ENCODE measurements at regions not wholly inside any gene's neighbourhood (a gene's known extent, or its start where the extent isn't known, plus 50 kb on each side); places are given as distances from the start of the nearest gene placed in this dataset.
A peak's percentile ranks its signal among the peaks of the same experiment; 100 is the strongest.

DNA sequence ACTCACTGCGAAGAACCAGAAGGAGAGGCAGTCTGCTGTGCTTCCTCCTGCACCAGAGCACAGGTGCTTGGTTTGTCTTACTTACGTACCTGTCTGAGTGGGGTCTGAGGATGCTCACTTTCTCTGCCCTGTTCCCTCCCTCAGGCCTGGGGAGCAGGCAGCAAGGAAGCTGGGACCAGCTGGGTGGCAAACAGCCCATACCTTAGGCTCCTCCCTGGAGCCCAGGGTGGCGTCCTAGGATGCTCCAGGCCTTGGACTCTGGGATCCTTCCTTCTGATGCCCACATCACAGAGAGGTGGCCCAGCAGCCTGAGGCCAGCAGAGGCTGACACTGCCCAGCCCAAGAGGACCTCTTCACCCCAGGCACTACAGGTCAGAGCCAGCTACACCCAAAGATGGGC is 593.2 kb downstream of the BRD1 start:
- Histone ChIP-seq H3K36me3 (replicated peaks; ENCODE audit: control insufficient read depth, insufficient read depth, low read length) (no peaks in the 10 kb centered on the region), H3K4me3 (ENCODE audit: insufficient read depth, low read depth, low read length) (no peak overlapping the region), H3K27me3 (ENCODE audit: control insufficient read depth, insufficient read depth, low read length) (no peaks in the 10 kb centered on the region)
- DNase-seq = peak; percentile 11

DNA sequence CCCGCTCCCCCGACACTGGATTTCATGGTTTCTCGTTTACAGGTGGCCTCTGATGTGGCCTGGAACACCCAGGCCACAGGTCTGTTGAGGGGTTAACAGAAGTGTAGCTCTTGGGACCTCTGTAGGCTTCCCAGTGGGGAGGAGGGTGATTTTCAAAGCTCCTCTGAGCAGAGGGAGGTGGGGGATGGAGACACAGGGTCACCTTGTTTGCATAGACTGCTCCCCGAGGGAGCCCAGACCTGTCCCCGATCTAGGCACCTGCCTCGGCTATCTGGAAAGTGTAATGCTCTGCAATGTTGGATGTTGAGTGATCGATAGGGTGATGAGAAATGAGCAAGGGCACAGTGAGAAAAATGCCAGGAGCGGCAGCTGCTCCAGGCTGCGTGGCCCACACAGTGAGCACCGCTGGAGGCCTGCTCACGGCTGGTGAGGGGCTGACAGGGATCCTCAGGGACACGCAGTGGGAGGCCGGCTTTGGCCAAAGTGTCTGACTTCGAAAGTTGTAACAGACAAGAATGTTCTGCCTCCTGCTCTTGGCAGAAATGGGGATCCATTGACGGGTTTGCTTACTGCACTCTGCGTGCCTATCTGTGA is 594.1 kb downstream of the BRD1 start:
- Histone ChIP-seq H3K36me3 (replicated peaks; ENCODE audit: control insufficient read depth, insufficient read depth, low read length) (no peaks in the 10 kb centered on the region), H3K4me3 (ENCODE audit: insufficient read depth, low read depth, low read length) (no peak overlapping the region), H3K27me3 (ENCODE audit: control insufficient read depth, insufficient read depth, low read length) (no peaks in the 10 kb centered on the region)
- DNase-seq = peak; percentile 19

DNA sequence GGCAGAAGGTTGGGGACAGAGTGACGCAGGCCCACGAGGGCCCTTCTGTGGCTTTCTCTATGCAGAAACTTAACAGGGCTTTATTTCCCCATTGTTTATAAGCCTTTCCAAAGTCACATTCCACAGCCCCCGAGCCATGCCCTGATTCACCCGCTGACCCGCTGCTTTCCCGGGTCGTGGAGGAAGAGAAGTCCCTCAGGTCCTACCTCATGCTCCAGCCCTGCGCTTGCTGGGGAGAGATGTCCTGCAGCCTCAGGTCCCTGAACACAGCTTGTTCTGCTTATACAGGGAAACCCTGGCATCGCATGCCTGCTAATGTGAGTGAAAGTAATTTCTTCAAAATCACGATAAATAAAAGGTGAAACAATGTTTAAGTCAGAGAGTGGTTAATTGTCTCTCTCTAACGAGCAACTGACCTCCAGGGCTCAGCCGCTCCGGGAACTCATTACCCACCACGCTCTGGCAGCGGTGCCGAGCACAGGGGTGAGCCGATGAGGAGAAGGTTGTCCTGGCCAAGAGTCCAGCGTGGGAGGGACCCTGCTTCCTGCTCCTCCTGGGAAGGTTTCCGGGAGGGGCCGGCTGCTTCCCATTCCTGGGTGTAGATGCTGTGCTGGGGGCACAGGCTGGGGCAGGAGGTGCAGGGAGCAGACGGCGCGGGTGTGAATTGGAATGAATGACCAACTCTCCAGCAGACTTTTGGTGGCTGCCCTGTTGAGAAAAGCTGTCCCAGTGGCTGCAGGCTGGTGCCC is 595.2 kb downstream of the BRD1 start:
- Histone ChIP-seq H3K36me3 (replicated peaks; ENCODE audit: control insufficient read depth, insufficient read depth, low read length) (no peaks in the 10 kb centered on the region), H3K27me3 (ENCODE audit: control insufficient read depth, insufficient read depth, low read length) (no peaks in the 10 kb centered on the region), H3K4me3 (ENCODE audit: insufficient read depth, low read depth, low read length) (no peak overlapping the region)
- peak; percentile 39 for DNase-seq

DNA sequence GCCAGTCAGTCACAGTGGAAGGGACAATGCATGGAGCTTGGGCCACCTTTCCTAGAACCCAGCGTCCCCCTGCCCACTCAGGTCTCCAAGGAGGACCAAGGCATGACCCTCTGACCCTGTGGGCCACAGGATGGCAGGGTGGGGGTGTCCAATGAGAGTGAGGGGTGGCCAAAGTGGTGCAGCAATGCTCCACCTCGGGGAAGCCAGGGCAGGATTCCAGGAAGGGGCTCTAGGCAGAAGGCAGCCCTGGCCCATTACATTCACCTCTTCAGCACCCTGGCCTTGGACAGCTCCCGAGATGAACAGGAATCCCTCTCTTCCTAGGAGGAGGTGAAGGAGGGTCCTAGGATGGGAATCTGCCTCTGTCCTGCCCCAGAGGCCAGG is 597.5 kb downstream of the BRD1 start:
- H3K36me3 ChIP-seq (replicated peaks; ENCODE audit: control insufficient read depth, insufficient read depth, low read length) = no peaks in the 10 kb centered on the region
- DNase-seq = peak; percentile 80
- H3K4me3 ChIP-seq (ENCODE audit: insufficient read depth, low read depth, low read length) = no peak overlapping the region
- no peaks in the 10 kb centered on the region for H3K27me3 ChIP-seq (ENCODE audit: control insufficient read depth, insufficient read depth, low read length)

DNA sequence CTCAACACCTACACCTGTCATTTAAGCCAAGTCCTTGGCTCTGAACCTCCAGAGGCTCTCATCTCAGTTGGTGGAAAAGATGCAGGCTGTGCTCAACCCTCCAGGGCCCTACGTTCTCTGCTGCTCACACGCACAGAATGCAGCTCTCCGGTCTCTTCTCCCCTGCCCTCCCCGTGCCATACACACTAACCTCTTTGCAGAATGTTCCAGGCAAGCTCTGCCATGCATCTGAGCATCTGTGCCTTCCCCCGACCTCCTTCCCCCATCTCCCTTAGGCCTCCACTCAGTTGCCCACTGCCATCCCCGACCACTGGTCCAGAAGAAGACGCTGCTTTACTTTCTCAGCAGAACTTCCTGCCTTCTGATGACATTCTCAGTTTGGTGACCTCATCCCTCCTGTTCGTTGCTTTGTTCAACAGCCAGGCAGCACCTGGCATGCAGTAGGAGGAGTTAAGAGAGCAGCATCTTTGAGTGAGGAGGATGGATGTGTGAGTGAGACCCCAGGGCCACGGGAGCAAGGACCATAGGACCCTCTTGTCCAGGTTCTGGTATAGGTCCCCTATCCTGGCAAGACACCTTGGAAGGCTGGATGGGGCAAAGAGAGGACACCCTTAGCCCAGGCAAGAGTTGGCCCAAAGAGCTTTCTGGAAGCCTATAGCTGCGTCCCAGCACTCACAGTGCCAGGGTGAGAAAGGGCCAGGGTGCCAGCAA is 598.0 kb downstream of the BRD1 start:
- DNase-seq = no peak
- no peak overlapping the region for H3K4me3 ChIP-seq (ENCODE audit: insufficient read depth, low read depth, low read length)
- no peaks in the 10 kb centered on the region for H3K27me3 ChIP-seq (ENCODE audit: control insufficient read depth, insufficient read depth, low read length)
- no peaks in the 10 kb centered on the region for H3K36me3 ChIP-seq (replicated peaks; ENCODE audit: control insufficient read depth, insufficient read depth, low read length)

DNA sequence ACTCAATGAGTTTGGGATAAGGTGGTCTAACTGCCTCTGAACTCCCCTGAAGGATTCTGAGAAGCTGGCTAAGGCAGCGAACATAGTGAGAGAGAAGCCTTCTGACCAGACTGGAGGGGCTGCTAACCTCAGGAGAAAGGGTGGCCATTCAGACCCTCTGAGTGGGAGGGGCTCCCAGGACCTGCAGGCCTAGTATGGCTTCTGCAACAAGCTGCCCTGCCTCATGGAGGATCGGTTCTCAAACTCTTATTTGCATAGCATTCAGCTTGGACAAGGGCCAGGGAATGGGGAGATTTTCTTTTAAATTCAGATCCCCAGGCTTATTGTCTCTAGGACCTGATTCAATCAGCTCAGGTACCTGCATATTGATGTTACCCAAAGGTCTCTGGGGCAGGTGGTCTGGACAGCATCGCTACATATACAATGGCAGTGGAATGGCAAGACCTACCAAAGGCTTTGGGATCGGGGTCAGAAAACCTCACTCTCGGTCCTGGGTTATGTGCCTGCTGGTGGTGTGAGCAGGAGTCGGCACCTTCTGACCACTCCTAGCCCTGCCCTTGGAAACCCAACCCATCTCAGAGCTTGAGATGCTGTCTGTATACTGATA is 599.1 kb downstream of the BRD1 start:
- Histone ChIP-seq H3K4me3 (ENCODE audit: insufficient read depth, low read depth, low read length) (no peak overlapping the region), H3K36me3 (replicated peaks; ENCODE audit: control insufficient read depth, insufficient read depth, low read length) (no peaks in the 10 kb centered on the region), H3K27me3 (ENCODE audit: control insufficient read depth, insufficient read depth, low read length) (no peaks in the 10 kb centered on the region)
- no peak for DNase-seq

DNA sequence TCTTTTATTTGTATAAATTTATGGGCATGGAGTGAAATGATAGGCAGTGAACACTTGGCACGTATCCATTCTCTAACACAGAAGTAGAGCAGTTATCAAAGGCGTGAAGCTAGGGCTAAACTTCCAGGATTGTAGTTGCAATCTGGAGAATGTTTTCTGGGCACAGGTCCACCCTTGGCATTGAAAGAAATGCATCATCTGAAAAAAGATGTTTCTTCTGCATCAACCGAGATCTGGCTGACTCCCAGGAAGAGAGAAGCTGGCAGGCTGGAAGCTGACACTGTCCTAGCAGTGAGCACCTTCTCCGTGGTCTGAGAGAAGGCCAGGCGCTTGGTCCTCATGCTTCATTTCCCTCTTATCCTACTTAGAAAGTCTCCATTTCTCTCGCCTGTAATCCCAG is 600.0 kb downstream of the BRD1 start:
- H3K27me3 ChIP-seq (ENCODE audit: control insufficient read depth, insufficient read depth, low read length) = no peaks in the 10 kb centered on the region
- no peak for DNase-seq
- H3K4me3 ChIP-seq (ENCODE audit: insufficient read depth, low read depth, low read length) = no peak overlapping the region
- no peaks in the 10 kb centered on the region for H3K36me3 ChIP-seq (replicated peaks; ENCODE audit: control insufficient read depth, insufficient read depth, low read length)

DNA sequence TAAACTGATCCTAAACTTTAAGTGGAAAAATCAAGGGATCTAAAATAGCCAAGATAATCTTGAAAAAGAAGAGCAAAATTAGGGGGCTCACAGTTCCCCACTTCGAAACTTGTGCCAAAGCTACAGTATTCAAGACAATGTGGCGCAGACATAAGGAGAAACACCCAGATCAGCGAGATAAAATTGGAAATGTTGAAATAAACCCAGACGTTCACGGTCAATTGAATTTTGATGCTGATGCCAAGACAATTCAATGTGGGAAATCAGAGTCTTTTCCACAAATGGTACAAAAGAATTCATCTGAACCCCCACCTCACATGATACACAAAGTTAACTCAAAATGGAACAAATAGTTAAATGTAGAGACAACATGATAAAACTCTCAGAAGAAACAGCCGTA is 601.6 kb downstream of the BRD1 start:
- Histone ChIP-seq H3K36me3 (replicated peaks; ENCODE audit: control insufficient read depth, insufficient read depth, low read length) (no peaks in the 10 kb centered on the region), H3K4me3 (ENCODE audit: insufficient read depth, low read depth, low read length) (no peak overlapping the region), H3K27me3 (ENCODE audit: control insufficient read depth, insufficient read depth, low read length) (no peaks in the 10 kb centered on the region)

DNA sequence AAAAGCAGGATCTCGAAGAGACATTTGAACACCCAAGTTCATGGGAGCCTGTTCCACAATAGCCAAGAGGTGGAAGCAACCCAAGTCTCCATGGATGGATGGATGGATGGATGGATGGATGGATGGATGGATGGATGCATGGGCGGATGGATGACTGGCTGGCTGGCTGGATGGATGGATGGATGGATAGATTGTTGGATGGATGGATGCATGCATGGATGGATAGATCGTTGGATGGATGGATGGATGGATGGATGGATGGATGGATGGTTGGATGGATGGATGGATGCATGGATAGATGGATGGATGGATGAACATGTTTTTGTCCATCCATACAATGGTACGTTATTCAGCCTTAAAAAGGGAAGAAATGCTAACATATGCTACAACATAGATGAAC is 603.4 kb downstream of the BRD1 start:
- DNase-seq = no peak
- Histone ChIP-seq H3K36me3 (replicated peaks; ENCODE audit: control insufficient read depth, insufficient read depth, low read length) (no peaks in the 10 kb centered on the region), H3K4me3 (ENCODE audit: insufficient read depth, low read depth, low read length) (no peak overlapping the region), H3K27me3 (ENCODE audit: control insufficient read depth, insufficient read depth, low read length) (no peaks in the 10 kb centered on the region)

More for the DNA sequence above, 601.6 kb downstream of the BRD1 start:
- no peak for DNase-seq

DNA sequence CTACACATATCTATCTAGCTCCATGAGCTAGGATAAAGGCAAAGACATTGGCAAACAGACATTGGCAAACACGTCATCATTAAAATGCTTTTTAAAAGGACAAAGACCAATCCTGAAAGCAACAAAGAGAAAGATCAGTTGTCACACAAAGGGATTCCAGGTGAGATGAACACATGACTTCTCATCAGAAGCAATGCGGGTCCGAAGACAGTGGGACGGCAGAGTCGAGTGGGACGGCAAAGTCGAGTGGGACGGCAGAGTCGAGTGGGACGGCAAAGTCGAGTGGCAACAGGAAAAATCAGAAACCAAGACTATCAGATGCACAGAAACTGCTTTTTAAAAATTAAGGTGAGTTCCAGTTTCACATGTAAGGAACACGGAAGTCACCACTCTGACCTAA is 609.5 kb downstream of the BRD1 start:
- Histone ChIP-seq H3K27me3 (ENCODE audit: control insufficient read depth, insufficient read depth, low read length) (no peaks in the 10 kb centered on the region), H3K36me3 (replicated peaks; ENCODE audit: control insufficient read depth, insufficient read depth, low read length) (no peaks in the 10 kb centered on the region), H3K4me3 (ENCODE audit: insufficient read depth, low read depth, low read length) (no peak overlapping the region)
- peak; percentile 23 for DNase-seq

DNA sequence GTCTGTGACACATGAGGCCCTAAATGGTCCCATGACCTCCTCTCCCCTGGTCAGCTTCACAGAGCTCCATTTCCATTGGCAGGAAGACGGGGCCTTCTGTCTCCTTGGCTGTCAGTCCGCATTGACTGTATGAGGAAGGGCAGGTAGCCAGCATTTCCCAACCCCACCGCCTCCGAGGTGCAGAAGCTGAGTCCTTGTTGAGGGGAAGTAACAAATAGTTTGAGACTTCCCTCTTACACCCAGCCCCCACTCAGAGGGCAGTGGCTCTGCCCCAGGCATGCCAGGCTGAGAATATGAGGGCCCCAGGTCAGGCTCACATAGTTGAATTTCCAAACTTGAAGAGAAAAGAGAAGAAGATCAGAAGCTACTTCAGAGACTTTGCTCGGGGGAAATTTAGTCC is 611.1 kb downstream of the BRD1 start:
- no peak overlapping the region for H3K4me3 ChIP-seq (ENCODE audit: insufficient read depth, low read depth, low read length)
- H3K36me3 ChIP-seq (replicated peaks; ENCODE audit: control insufficient read depth, insufficient read depth, low read length) = no peaks in the 10 kb centered on the region
- DNase-seq = no peak
- H3K27me3 ChIP-seq (ENCODE audit: control insufficient read depth, insufficient read depth, low read length) = no peaks in the 10 kb centered on the region

DNA sequence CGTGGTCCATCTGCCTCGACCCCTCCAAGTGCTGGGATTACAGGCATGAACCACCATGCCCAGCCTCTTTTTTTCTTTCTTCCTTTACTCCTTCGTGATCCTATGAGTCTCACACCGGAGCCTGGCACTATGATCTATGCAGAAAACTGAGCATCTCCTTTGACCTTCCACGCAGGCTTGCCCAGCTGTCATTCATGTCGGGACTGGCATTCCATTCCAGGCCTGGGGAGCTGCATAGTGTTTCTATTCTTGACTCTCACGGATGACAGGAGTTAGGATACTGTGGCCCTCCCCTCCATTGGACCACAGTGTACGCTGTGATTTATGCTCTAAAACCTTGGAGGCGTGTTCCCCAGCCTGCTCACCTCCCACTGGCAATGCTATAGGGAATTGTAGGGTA is 611.8 kb downstream of the BRD1 start:
- Histone ChIP-seq H3K4me3 (ENCODE audit: insufficient read depth, low read depth, low read length) (no peak overlapping the region), H3K36me3 (replicated peaks; ENCODE audit: control insufficient read depth, insufficient read depth, low read length) (no peaks in the 10 kb centered on the region), H3K27me3 (ENCODE audit: control insufficient read depth, insufficient read depth, low read length) (no peaks in the 10 kb centered on the region)
- peak; percentile 10 for DNase-seq

DNA sequence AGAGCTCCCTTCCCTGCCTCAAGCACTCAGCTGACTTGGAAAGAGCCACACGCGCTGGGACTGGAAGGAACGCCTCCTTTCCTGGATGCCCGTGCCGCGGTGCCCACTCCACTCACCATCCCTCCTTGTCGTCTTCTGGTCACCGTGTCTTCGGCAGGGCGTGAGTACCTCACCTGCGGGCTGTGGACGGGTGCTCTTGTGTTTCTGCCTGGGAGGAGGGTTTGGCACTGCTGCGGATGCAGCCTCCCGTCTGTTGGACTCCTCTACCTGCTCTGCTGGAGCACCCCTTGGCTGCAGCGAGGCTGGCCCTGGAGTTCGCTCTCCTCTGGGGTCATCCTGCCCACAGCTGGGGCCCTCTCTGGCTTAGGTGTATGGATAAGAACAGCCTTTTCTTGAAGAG is 612.7 kb downstream of the BRD1 start:
- H3K36me3 ChIP-seq (replicated peaks; ENCODE audit: control insufficient read depth, insufficient read depth, low read length) = no peaks in the 10 kb centered on the region
- H3K27me3 ChIP-seq (ENCODE audit: control insufficient read depth, insufficient read depth, low read length) = no peaks in the 10 kb centered on the region
- no peak overlapping the region for H3K4me3 ChIP-seq (ENCODE audit: insufficient read depth, low read depth, low read length)
- DNase-seq = peak; percentile 16

DNA sequence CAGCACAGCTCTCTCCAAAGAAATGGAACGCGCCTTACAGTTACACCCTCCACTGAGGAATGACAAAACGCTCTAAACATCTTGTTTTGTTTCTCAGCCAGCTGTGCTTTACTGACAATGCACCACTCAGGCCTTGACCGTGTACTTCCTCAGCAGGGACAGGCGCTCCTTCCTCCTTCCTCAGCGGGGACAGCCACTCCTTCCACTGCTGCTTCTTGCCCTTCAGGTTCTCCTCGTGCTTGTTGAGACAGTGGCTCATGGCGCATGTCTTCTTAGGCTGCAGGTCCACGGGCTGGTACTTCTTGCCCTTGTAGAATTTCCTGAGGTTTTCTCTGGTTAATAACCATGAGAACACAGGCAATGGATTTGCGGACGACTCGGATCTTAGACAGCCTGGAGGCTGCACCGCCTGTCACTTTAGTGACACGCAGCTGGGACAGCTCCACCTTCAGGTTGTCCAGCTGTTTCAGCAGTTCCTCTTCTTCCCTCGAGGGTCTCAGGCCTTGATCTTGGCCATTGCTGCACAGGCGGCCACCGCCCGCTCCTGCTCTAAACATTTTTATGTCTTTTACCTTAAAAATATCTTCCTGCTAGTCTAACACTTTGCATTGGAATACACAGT is 613.8 kb downstream of the BRD1 start:
- DNase-seq = peak; percentile 30
- Histone ChIP-seq H3K27me3 (ENCODE audit: control insufficient read depth, insufficient read depth, low read length) (no peaks in the 10 kb centered on the region), H3K4me3 (ENCODE audit: insufficient read depth, low read depth, low read length) (no peak overlapping the region), H3K36me3 (replicated peaks; ENCODE audit: control insufficient read depth, insufficient read depth, low read length) (no peaks in the 10 kb centered on the region)

All from H7 (cell line).